RWPE1 (cell line): ENCODE measurements at regions not wholly inside any gene's neighbourhood (a gene's known extent, or its start where the extent isn't known, plus 50 kb on each side); places are given as distances from the start of the nearest gene placed in this dataset.

ENCODE experiments used
- CTCF ChIA-PET: fragments of 350-600 bp; sonication (Branson Sonifier 250); formaldehyde crosslinking; extraction: SDS; loops from one replicate; lab custom pipeline; 2021; lab: Yijun Ruan, JAX
- POLR2A ChIA-PET: fragments of 400-600 bp; formaldehyde crosslinking; extraction: SDS; loops from one replicate; lab custom pipeline; 2020; ENCODE audit warnings: antibody characterized with exemption; ENCODE audit not compliant: low non-redundant PET; lab: Yijun Ruan, JAX
- DNase-seq: peaks from one replicate; pipeline ENCODE4 v3.0.0; 2012; ENCODE audit warnings: low spot score
- H3K27ac ChIP-seq: fragments of 450-650 bp; 2 replicates; pipeline ENCODE4 v1.5.1; 2017
- CTCF ChIP-seq: fragments of 450-650 bp; conservative IDR thresholded peaks from 2 replicates; pipeline ENCODE4 v1.5.1; 2017; ENCODE audit warnings: low read depth, mild to moderate bottlenecking

GRCh38 chr2:2569836-2570235, 238.8 kb upstream of the MYT1L start:
- DNase-seq = no peak
- CTCF ChIA-PET = interaction anchor here (0.6 kb wide), 1 partner anchor 760 kb away, joined by 4 read pairs; no protein-coding TSS in a partner anchor
- H3K27ac ChIP-seq = no peak overlapping the region
- no peak for TF ChIP-seq CTCF
- POLR2A ChIA-PET = no interaction called here

GRCh38 chr2:2569306-2569705, 238.2 kb upstream of the MYT1L start:
- no peak for DNase-seq
- no peak for TF ChIP-seq CTCF
- no peak overlapping the region for H3K27ac ChIP-seq
- POLR2A ChIA-PET = no interaction called here
- CTCF ChIA-PET = no interaction called here

GRCh38 chr2:2568411-2568810, 237.3 kb upstream of the MYT1L start:
- CTCF ChIA-PET = no interaction called here
- POLR2A ChIA-PET = no interaction called here
- H3K27ac ChIP-seq = no peak overlapping the region
- TF ChIP-seq CTCF = no peak
- DNase-seq = no peak

GRCh38 chr2:2567776-2568175, 236.7 kb upstream of the MYT1L start:
- ChIA-PET POLR2A (no interaction called here), CTCF (no interaction called here)
- no peak for TF ChIP-seq CTCF
- DNase-seq = no peak
- no peak overlapping the region for H3K27ac ChIP-seq

- DNase-seq = no peak
- CTCF ChIA-PET = no interaction called here
- no peak for TF ChIP-seq CTCF
- no peak overlapping the region for H3K27ac ChIP-seq
- POLR2A ChIA-PET = no interaction called here
These were observed 235.6 kb upstream of the MYT1L start for GRCh38 chr2:2566396-2567323.

GRCh38 chr2:2565671-2566070, 234.6 kb upstream of the MYT1L start:
- CTCF ChIA-PET = no interaction called here
- no peak for TF ChIP-seq CTCF
- H3K27ac ChIP-seq = no peak overlapping the region
- no peak for DNase-seq
- POLR2A ChIA-PET = no interaction called here
